ENCODE measurements at regions not wholly inside any gene's neighbourhood (a gene's known extent, or its start where the extent isn't known, plus 50 kb on each side); places are given as distances from the start of the nearest gene placed in this dataset.
"Not testable (repeated sequence)": the region's sequence is repeated elsewhere in the genome, so short reads cannot be mapped to it uniquely, and the experiment has no call there.

- TF ChIP-seq CTCF (IDR thresholded peaks at IDR 0.05): no peak
- H3K36me3 ChIP-seq: peaks cover 46% of the 10 kb centered on the region
- peaks cover 4 to 7% of the 10 kb centered on the region in 2 experiments for H3K4me1 ChIP-seq (ENCODE audit: control insufficient read depth in 1 of 2, insufficient read depth in 1 of 2, low read depth in 1 of 2, low read length in 1 of 2)
- H3K4me3 ChIP-seq (ENCODE audit: low read depth in 1 of 2, low read length in 1 of 2): no peak overlapping the region
- H3K9me3 ChIP-seq: no peaks in the 10 kb centered on the region
- no peak overlapping the region for H3K27ac ChIP-seq
- H3K27me3 ChIP-seq: no peaks in the 10 kb centered on the region
Observed at GRCh38 chr10:28089467-28089866, 90.6 kb upstream of the ODAD2 start.

GRCh38 chr10:28087661-28088351, 88.9 kb upstream of the ODAD2 start:
- Histone ChIP-seq H3K27ac (peak overlapping the region; percentile 29), H3K4me3 (ENCODE audit: low read depth in 1 of 2, low read length in 1 of 2) (no peak overlapping the region), H3K27me3 (no peaks in the 10 kb centered on the region), H3K9me3 (no peaks in the 10 kb centered on the region), H3K4me1 (ENCODE audit: control insufficient read depth in 1 of 2, insufficient read depth in 1 of 2, low read depth in 1 of 2, low read length in 1 of 2) (peaks cover 4 to 7% of the 10 kb centered on the region in 2 experiments), H3K36me3 (peaks cover 49% of the 10 kb centered on the region)
- TF ChIP-seq CTCF (IDR thresholded peaks at IDR 0.05): no peak

- H3K36me3 ChIP-seq: peaks cover 54% of the 10 kb centered on the region
- H3K9me3 ChIP-seq; H3K27me3 ChIP-seq; H3K4me3 ChIP-seq (ENCODE audit: low read depth in 1 of 2, low read length in 1 of 2); H3K4me1 ChIP-seq (ENCODE audit: control insufficient read depth in 1 of 2, insufficient read depth in 1 of 2, low read depth in 1 of 2, low read length in 1 of 2); H3K27ac ChIP-seq: not testable (repeated sequence)
Observed at GRCh38 chr10:28085760-28086159, 86.9 kb upstream of the ODAD2 start.

- H3K36me3 ChIP-seq: peaks cover 41% of the 10 kb centered on the region
Observed at GRCh38 chr10:28082885-28083284, 84.0 kb upstream of the ODAD2 start.

GRCh38 chr10:28082316-28082715, 83.4 kb upstream of the ODAD2 start:
- TF ChIP-seq CTCF (IDR thresholded peaks at IDR 0.05): no peak
- no peak overlapping the region for H3K4me3 ChIP-seq (ENCODE audit: low read depth in 1 of 2, low read length in 1 of 2)
- H3K4me1 ChIP-seq (ENCODE audit: control insufficient read depth in 1 of 2, insufficient read depth in 1 of 2, low read depth in 1 of 2, low read length in 1 of 2): no peaks in the 10 kb centered on the region
- no peaks in the 10 kb centered on the region for H3K9me3 ChIP-seq
- H3K36me3 ChIP-seq: peaks cover 38% of the 10 kb centered on the region
- H3K27me3 ChIP-seq: no peaks in the 10 kb centered on the region
- H3K27ac ChIP-seq: no peak overlapping the region

More at GRCh38 chr10:28082885-28083284, 84.0 kb upstream of the ODAD2 start:
- no peaks in the 10 kb centered on the region for H3K27me3 ChIP-seq
- H3K27ac ChIP-seq: no peak overlapping the region
- H3K4me3 ChIP-seq (ENCODE audit: low read depth in 1 of 2, low read length in 1 of 2): no peak overlapping the region
- TF ChIP-seq CTCF (IDR thresholded peaks at IDR 0.05): no peak
- H3K4me1 ChIP-seq (ENCODE audit: control insufficient read depth in 1 of 2, insufficient read depth in 1 of 2, low read depth in 1 of 2, low read length in 1 of 2): peaks cover 1 to 4% of the 10 kb centered on the region in 2 experiments
- no peaks in the 10 kb centered on the region for H3K9me3 ChIP-seq

- no peaks in the 10 kb centered on the region for H3K27me3 ChIP-seq
- H3K4me3 ChIP-seq (ENCODE audit: low read depth in 1 of 2, low read length in 1 of 2): no peak overlapping the region
- no peaks in the 10 kb centered on the region for H3K4me1 ChIP-seq (ENCODE audit: control insufficient read depth in 1 of 2, insufficient read depth in 1 of 2, low read depth in 1 of 2, low read length in 1 of 2)
- peaks cover 30% of the 10 kb centered on the region for H3K36me3 ChIP-seq
- no peak overlapping the region for H3K27ac ChIP-seq
- TF ChIP-seq CTCF (IDR thresholded peaks at IDR 0.05): no peak
- no peaks in the 10 kb centered on the region for H3K9me3 ChIP-seq
Observed at GRCh38 chr10:28077889-28078288, 79.0 kb upstream of the ODAD2 start.

All from neutrophil (primary cell).